Nephron (organoid): ENCODE measurements at regions not wholly inside any gene's neighbourhood (a gene's known extent, or its start where the extent isn't known, plus 50 kb on each side); places are given as distances from the start of the nearest gene placed in this dataset.

Experiments
- H3K27ac Mint-ChIP-seq, 3 experiments: 2 replicates each; pipeline ENCODE4 v1.8.0; 2020; ENCODE audit warnings: mixed read lengths in 3 of 3, mild to moderate bottlenecking in 2 of 3, moderate library complexity in 1 of 3
- H3K27me3 Mint-ChIP-seq: 2 replicates; pipeline ENCODE4 v1.8.0; 2021; ENCODE audit warnings: low read depth, mild to moderate bottlenecking, moderate library complexity, mixed read lengths
- H3K36me3 Mint-ChIP-seq: 2 replicates; pipeline ENCODE4 v1.8.0; 2020; ENCODE audit warnings: low read depth, mixed read lengths
- H3K4me1 Mint-ChIP-seq: 2 replicates; pipeline ENCODE4 v1.8.0; 2020; ENCODE audit warnings: mixed read lengths
- H3K4me3 Mint-ChIP-seq, 3 experiments: 2 replicates each; pipeline ENCODE4 v1.8.0; 2020; ENCODE audit warnings: mild to moderate bottlenecking in 3 of 3, mixed read lengths in 3 of 3, moderate library complexity in 2 of 3
- H3K9me3 Mint-ChIP-seq: 2 replicates; pipeline ENCODE4 v1.8.0; 2020; ENCODE audit warnings: mixed read lengths
- TF ChIP-seq, protein P1 (sequence below), 3 experiments: fragments of 200-600 bp; sonication (generic); IDR thresholded peaks; one replicate each; pipeline ENCODE4 v1.5.0; 2021; ENCODE audit warnings: antibody characterized with exemption in 3 of 3; ENCODE audit not compliant: unreplicated experiment in 3 of 3

- Mint-ChIP-seq H3K9me3 (no peaks in the 10 kb centered on the region), H3K27ac (peak overlapping the region in 1 of 3 experiments; percentile 57), H3K4me3 (no peak overlapping the region), H3K27me3 (peaks cover 5% of the 10 kb centered on the region), H3K36me3 (no peaks in the 10 kb centered on the region), H3K4me1 (peaks cover 46% of the 10 kb centered on the region)
- TF ChIP-seq, protein P1, sequence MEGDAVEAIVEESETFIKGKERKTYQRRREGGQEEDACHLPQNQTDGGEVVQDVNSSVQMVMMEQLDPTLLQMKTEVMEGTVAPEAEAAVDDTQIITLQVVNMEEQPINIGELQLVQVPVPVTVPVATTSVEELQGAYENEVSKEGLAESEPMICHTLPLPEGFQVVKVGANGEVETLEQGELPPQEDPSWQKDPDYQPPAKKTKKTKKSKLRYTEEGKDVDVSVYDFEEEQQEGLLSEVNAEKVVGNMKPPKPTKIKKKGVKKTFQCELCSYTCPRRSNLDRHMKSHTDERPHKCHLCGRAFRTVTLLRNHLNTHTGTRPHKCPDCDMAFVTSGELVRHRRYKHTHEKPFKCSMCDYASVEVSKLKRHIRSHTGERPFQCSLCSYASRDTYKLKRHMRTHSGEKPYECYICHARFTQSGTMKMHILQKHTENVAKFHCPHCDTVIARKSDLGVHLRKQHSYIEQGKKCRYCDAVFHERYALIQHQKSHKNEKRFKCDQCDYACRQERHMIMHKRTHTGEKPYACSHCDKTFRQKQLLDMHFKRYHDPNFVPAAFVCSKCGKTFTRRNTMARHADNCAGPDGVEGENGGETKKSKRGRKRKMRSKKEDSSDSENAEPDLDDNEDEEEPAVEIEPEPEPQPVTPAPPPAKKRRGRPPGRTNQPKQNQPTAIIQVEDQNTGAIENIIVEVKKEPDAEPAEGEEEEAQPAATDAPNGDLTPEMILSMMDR (IDR thresholded peaks at IDR 0.05; ENCODE audit: unreplicated experiment in 3 of 3) = no peak
Observed at GRCh38 chr10:63723320-63723719, 202.1 kb downstream of the REEP3 start.

GRCh38 chr10:63723741-63724140, 202.5 kb downstream of the REEP3 start:
- H3K9me3 Mint-ChIP-seq = no peaks in the 10 kb centered on the region
- no peaks in the 10 kb centered on the region for H3K36me3 Mint-ChIP-seq
- no peak overlapping the region for H3K4me3 Mint-ChIP-seq
- peaks cover 42% of the 10 kb centered on the region for H3K4me1 Mint-ChIP-seq
- TF ChIP-seq, protein P1 (IDR thresholded peaks at IDR 0.05; ENCODE audit: unreplicated experiment in 3 of 3) = no peak
- peak overlapping the region in 1 of 3 experiments; percentile 57 for H3K27ac Mint-ChIP-seq
- H3K27me3 Mint-ChIP-seq = peaks cover 5% of the 10 kb centered on the region

DNA sequence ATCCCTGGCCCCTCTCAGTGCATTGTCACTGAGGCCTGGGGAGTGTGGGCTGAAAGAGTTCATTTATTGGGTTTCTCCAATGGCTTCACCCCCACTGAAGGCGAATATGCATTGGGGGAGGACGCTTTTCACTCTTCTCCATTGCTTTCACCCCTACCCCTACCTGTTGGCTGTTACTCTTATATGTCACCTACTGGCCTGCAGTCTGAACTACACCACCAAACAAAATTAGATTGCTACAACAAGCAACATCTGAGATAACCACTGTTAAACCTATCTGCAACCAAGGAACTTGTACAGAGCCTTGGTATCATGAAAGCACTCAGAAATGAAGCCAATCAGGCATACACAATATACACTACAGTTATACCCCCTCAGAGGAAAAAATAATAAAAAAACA, 203.7 kb downstream of the REEP3 start:
- H3K27me3 Mint-ChIP-seq = peaks cover 5% of the 10 kb centered on the region
- H3K27ac Mint-ChIP-seq = no peak overlapping the region
- H3K4me1 Mint-ChIP-seq = peaks cover 31% of the 10 kb centered on the region
- no peak overlapping the region for H3K4me3 Mint-ChIP-seq
- no peaks in the 10 kb centered on the region for H3K9me3 Mint-ChIP-seq
- TF ChIP-seq, protein P1 (IDR thresholded peaks at IDR 0.05; ENCODE audit: unreplicated experiment in 3 of 3) = no peak
- H3K36me3 Mint-ChIP-seq = no peaks in the 10 kb centered on the region

DNA sequence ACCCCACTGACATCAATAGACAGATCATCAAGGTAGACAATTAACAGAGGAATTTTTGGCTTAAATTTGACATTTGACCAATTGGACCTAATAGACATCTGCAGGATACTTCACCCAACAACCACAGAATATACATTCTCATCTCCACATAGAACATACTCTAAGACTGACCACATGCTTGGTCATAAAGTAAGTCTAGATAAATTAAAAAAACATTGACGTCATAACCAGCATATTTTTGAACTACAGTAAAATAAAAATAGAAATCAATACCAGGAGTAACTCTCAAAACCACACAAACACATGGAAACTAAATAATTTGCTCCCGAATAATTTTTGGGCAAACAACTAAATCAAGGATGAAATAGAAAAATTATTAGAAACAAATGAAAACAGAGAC, 205.7 kb downstream of the REEP3 start:
- no peaks in the 10 kb centered on the region for H3K36me3 Mint-ChIP-seq
- no peak overlapping the region for H3K27ac Mint-ChIP-seq
- no peaks in the 10 kb centered on the region for H3K9me3 Mint-ChIP-seq
- no peaks in the 10 kb centered on the region for H3K27me3 Mint-ChIP-seq
- no peak overlapping the region for H3K4me3 Mint-ChIP-seq
- TF ChIP-seq, protein P1 (IDR thresholded peaks at IDR 0.05; ENCODE audit: unreplicated experiment in 3 of 3) = no peak
- H3K4me1 Mint-ChIP-seq = peaks cover 16% of the 10 kb centered on the region

- Mint-ChIP-seq H3K9me3 (no peaks in the 10 kb centered on the region), H3K4me3 (no peak overlapping the region), H3K36me3 (no peaks in the 10 kb centered on the region), H3K27me3 (no peaks in the 10 kb centered on the region), H3K27ac (no peak overlapping the region), H3K4me1 (peaks cover 8% of the 10 kb centered on the region)
- TF ChIP-seq, protein P1 (IDR thresholded peaks at IDR 0.05; ENCODE audit: unreplicated experiment in 3 of 3) = no peak
Observed at GRCh38 chr10:63727636-63728035, 206.4 kb downstream of the REEP3 start.

DNA sequence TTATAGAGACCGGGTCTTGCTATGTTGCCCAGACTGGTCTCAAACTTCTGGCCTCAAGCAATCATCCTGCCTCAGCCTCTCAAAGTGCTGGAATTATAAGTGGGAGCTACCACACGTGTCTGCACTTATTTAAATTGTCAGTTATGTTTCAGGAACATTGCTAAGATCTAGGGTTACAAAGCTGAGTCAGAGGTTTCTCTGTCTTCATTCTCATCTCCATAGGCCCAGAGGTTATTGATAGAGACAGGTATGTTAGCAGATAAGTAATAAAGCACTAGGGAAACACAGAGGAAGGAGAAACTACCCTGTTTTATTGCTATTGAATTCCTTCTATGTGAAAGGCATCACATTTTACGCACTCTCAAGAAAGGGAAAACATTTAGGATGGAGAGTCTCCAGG, 214.1 kb downstream of the REEP3 start:
- TF ChIP-seq, protein P1 (IDR thresholded peaks at IDR 0.05; ENCODE audit: unreplicated experiment in 3 of 3) = no peak
- Mint-ChIP-seq H3K4me3 (no peak overlapping the region), H3K36me3 (no peaks in the 10 kb centered on the region), H3K27ac (no peak overlapping the region), H3K27me3 (no peaks in the 10 kb centered on the region), H3K4me1 (peaks cover 15% of the 10 kb centered on the region), H3K9me3 (no peaks in the 10 kb centered on the region)
